ENCODE measurements at regions not wholly inside any gene's neighbourhood (a gene's known extent, or its start where the extent isn't known, plus 50 kb on each side); places are given as distances from the start of the nearest gene placed in this dataset.

GRCh38 chr3:157573780-157574378 is 70.7 kb upstream of the VEPH1 start:
- peak; percentile 56; the same call in 2 of the 3 replicates for ATAC-seq
- no peak for TF ChIP-seq ZC3H10 (CRISPR knock-in tag; IDR thresholded peaks at IDR 0.05)
- TF ChIP-seq TOX (CRISPR knock-in tag; IDR thresholded peaks at IDR 0.05; ENCODE audit: borderline replicate concordance): no peak
- TF ChIP-seq TCF4 (CRISPR knock-in tag; IDR thresholded peaks at IDR 0.05; ENCODE audit: borderline replicate concordance): no peak

GRCh38 chr3:157573281-157573680 is 70.1 kb upstream of the VEPH1 start:
- ATAC-seq: no peak
- TF ChIP-seq POU6F1 (CRISPR knock-in tag; IDR thresholded peaks at IDR 0.05; ENCODE audit: borderline replicate concordance, low read depth) (no peak), PATZ1 (CRISPR knock-in tag; IDR thresholded peaks at IDR 0.05; ENCODE audit: borderline replicate concordance) (no peak), TCF4 (CRISPR knock-in tag; IDR thresholded peaks at IDR 0.05; ENCODE audit: borderline replicate concordance) (no peak), RARB (CRISPR knock-in tag; IDR thresholded peaks at IDR 0.05) (no peak), ZFP30 (CRISPR knock-in tag; IDR thresholded peaks at IDR 0.05) (no peak)

- ATAC-seq: peak; percentile 81
- TF ChIP-seq TSHZ2 (CRISPR knock-in tag; IDR thresholded peaks at IDR 0.05) (no peak), PPARA (CRISPR knock-in tag; IDR thresholded peaks at IDR 0.05; ENCODE audit: borderline replicate concordance) (no peak)
Measured at GRCh38 chr3:157572559-157573270, 69.5 kb upstream of the VEPH1 start.

GRCh38 chr3:157566596-157566995 is 63.4 kb upstream of the VEPH1 start:
- ATAC-seq: no peak
- TF ChIP-seq SNAI2 (CRISPR knock-in tag; IDR thresholded peaks at IDR 0.05) (no peak), TOX (CRISPR knock-in tag; IDR thresholded peaks at IDR 0.05; ENCODE audit: borderline replicate concordance) (no peak), ESRRG (CRISPR knock-in tag; IDR thresholded peaks at IDR 0.05) (no peak), CREB5 (CRISPR knock-in tag; IDR thresholded peaks at IDR 0.05; ENCODE audit: low read depth) (no peak), ZNF565 (CRISPR knock-in tag; conservative IDR thresholded peaks at IDR 0.05; ENCODE audit: low read depth) (no peak), ZFP3 (CRISPR knock-in tag; IDR thresholded peaks at IDR 0.05) (no peak), RARB (CRISPR knock-in tag; IDR thresholded peaks at IDR 0.05) (no peak), TSHZ2 (CRISPR knock-in tag; IDR thresholded peaks at IDR 0.05) (no peak), BACH2 (CRISPR knock-in tag; IDR thresholded peaks at IDR 0.05; ENCODE audit: borderline replicate concordance) (no peak)
